ENCODE measurements at regions not wholly inside any gene's neighbourhood (a gene's known extent, or its start where the extent isn't known, plus 50 kb on each side); places are given as distances from the start of the nearest gene placed in this dataset.

GRCh38 chr3:124300416-124300815, 308.5 kb upstream of the ROPN1 start:
- no peak for DNase-seq (ENCODE audit: low read depth in 2 of 2)
- H3K4me3 ChIP-seq (replicated peaks in 1 of 2; ENCODE audit: low read depth in 2 of 2, low read length in 2 of 2): no peak overlapping the region
- TF ChIP-seq CTCF (IDR thresholded peaks at IDR 0.05; ENCODE audit: low read depth, low read length): no peak

GRCh38 chr3:124303305-124303910, 311.5 kb upstream of the ROPN1 start:
- DNase-seq (ENCODE audit: low read depth in 2 of 2): no peak
- no peak for TF ChIP-seq CTCF (IDR thresholded peaks at IDR 0.05; ENCODE audit: low read depth, low read length)
- no peak overlapping the region for H3K4me3 ChIP-seq (replicated peaks in 1 of 2; ENCODE audit: low read depth in 2 of 2, low read length in 2 of 2)

GRCh38 chr3:124306665-124307064, 314.7 kb upstream of the ROPN1 start:
- no peak for DNase-seq (ENCODE audit: low read depth in 2 of 2)
- TF ChIP-seq CTCF (IDR thresholded peaks at IDR 0.05; ENCODE audit: low read depth, low read length): no peak
- no peak overlapping the region for H3K4me3 ChIP-seq (replicated peaks in 1 of 2; ENCODE audit: low read depth in 2 of 2, low read length in 2 of 2)

GRCh38 chr3:124313621-124314020, 321.7 kb upstream of the ROPN1 start:
- no peak for TF ChIP-seq CTCF (IDR thresholded peaks at IDR 0.05; ENCODE audit: low read depth, low read length)
- no peak for DNase-seq (ENCODE audit: low read depth in 2 of 2)
- H3K4me3 ChIP-seq (replicated peaks in 1 of 2; ENCODE audit: low read depth in 2 of 2, low read length in 2 of 2): no peak overlapping the region

- no peak overlapping the region for H3K4me3 ChIP-seq (replicated peaks in 1 of 2; ENCODE audit: low read depth in 2 of 2, low read length in 2 of 2)
- TF ChIP-seq CTCF (IDR thresholded peaks at IDR 0.05; ENCODE audit: low read depth, low read length): no peak
- DNase-seq (ENCODE audit: low read depth in 2 of 2): peak; percentile 19 to 23
Observed at GRCh38 chr3:124315215-124316033, 323.5 kb upstream of the ROPN1 start.

GRCh38 chr3:124316034-124316287, 324.0 kb upstream of the ROPN1 start:
- H3K4me3 ChIP-seq (replicated peaks in 1 of 2; ENCODE audit: low read depth in 2 of 2, low read length in 2 of 2): no peak overlapping the region
- no peak for TF ChIP-seq CTCF (IDR thresholded peaks at IDR 0.05; ENCODE audit: low read depth, low read length)
- no peak for DNase-seq (ENCODE audit: low read depth in 2 of 2)
